SJCRH30 (cell line): ENCODE measurements at regions not wholly inside any gene's neighbourhood (a gene's known extent, or its start where the extent isn't known, plus 50 kb on each side); places are given as distances from the start of the nearest gene placed in this dataset.
A peak's percentile ranks its signal among the peaks of the same experiment; 100 is the strongest.

Experiments used
- DNase-seq, 2 experiments: peaks; one replicate each; pipeline ENCODE4 v3.0.0-alpha.2; 2015 to 2020
- H3K27ac ChIP-seq: fragments of 250-450 bp; sonication (Bioruptor Pico); 2 replicates; pipeline ENCODE4 v1.5.1; 2020; ENCODE audit warnings: mild to moderate bottlenecking, moderate library complexity
- H3K27me3 ChIP-seq: fragments of 250-450 bp; sonication (Bioruptor Pico); 2 replicates; pipeline ENCODE4 v1.5.1; 2020; ENCODE audit warnings: mild to moderate bottlenecking, moderate library complexity
- H3K36me3 ChIP-seq: fragments of 250-450 bp; sonication (Bioruptor Pico); 2 replicates; pipeline ENCODE4 v1.5.1; 2020; ENCODE audit warnings: mild to moderate bottlenecking, moderate library complexity
- H3K4me1 ChIP-seq: fragments of 250-450 bp; sonication (Bioruptor Pico); 2 replicates; pipeline ENCODE4 v1.5.1; 2020; ENCODE audit warnings: mild to moderate bottlenecking, moderate library complexity
- H3K4me3 ChIP-seq: fragments of 250-450 bp; sonication (Bioruptor Pico); 2 replicates; pipeline ENCODE4 v1.5.1; 2020; ENCODE audit warnings: mild to moderate bottlenecking, moderate library complexity
- H3K9me3 ChIP-seq: fragments of 250-450 bp; sonication (Bioruptor Pico); replicated peaks from 2 replicates; pipeline ENCODE4 v1.5.1; 2020; ENCODE audit warnings: mild to moderate bottlenecking, moderate library complexity

DNA sequence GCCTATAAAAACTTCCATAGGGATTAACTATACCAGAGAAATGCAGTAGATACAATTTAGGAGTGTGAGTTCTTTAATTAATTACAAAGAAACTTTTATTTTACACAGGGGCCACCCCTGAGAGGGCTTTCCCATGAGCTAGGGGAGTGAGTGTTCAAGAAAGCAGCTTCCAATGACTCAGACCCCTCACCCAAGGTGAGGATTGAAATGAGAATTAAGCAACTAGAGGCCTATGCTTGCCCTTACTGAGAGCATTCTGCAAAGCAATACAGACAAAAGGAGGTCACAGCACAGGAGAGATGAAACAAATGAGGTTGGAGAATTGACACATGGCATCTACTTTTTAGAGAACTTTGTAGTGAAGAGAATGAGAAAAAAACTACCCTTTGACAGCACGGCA is 301.8 kb downstream of the WDR11 start:
- no peaks in the 10 kb centered on the region; the same call in 1 of the 2 replicates for H3K27me3 ChIP-seq
- no peak for DNase-seq
- H3K9me3 ChIP-seq: 0 out of 2 replicates have a peak, but pooled peaks cover 4% of the 10 kb centered on the region
- no peaks in the 10 kb centered on the region; the same call in 1 of the 2 replicates for H3K4me1 ChIP-seq
- H3K27ac ChIP-seq: no peak overlapping the region
- no peaks in the 10 kb centered on the region for H3K36me3 ChIP-seq
- no peak overlapping the region for H3K4me3 ChIP-seq

DNA sequence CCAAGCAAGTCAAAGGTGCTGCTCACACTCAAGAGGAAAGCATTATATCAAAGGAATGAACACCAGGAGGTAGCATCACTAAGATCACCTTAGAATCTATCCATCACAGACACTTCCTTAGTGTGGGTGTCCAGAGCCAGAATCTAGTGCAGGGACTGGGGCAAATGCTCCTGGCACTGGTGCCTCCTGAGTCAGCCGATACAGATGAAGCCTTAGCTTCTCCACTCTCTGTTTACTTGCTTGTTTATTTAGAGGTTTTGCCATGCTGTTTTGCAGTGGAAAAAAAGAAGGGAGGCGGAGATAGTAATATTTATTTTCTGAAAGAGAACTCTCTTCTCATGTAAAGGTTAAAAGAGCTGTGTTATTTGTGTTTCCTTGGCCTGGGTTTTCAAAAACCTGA is 303.1 kb downstream of the WDR11 start:
- Histone ChIP-seq H3K27ac (no peak overlapping the region), H3K27me3 (no peaks in the 10 kb centered on the region; the same call in 1 of the 2 replicates), H3K4me1 (no peaks in the 10 kb centered on the region; the same call in 1 of the 2 replicates), H3K9me3 (peaks cover 4% of the 10 kb centered on the region; the same call in 1 of the 2 replicates), H3K4me3 (no peak overlapping the region), H3K36me3 (no peaks in the 10 kb centered on the region)
- no peak for DNase-seq

DNA sequence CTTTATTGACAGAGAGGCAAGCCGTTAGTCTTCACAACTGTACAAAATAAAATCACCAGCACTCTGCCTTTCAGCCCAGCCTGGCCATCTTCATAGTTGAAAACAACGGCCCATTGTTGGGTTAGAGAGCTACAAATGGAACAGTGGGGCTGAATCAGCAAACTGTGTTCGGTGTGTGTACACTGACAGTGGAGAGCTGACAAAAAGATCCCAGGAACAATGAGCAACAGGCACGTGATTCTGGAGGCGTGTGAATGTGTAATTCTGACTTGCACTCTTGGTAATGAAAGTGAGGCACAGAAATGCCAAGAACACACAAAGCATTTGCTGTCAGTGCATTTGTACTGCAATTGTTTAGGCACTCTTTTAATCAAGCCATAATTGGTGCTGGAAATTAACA is 303.7 kb downstream of the WDR11 start:
- peaks cover 4% of the 10 kb centered on the region; the same call in 1 of the 2 replicates for H3K9me3 ChIP-seq
- H3K36me3 ChIP-seq: no peaks in the 10 kb centered on the region
- no peaks in the 10 kb centered on the region for H3K27me3 ChIP-seq
- no peaks in the 10 kb centered on the region; the same call in 1 of the 2 replicates for H3K4me1 ChIP-seq
- peak in 1 of 2 experiments; percentile 54 for DNase-seq
- H3K4me3 ChIP-seq: no peak overlapping the region
- H3K27ac ChIP-seq: no peak overlapping the region

DNA sequence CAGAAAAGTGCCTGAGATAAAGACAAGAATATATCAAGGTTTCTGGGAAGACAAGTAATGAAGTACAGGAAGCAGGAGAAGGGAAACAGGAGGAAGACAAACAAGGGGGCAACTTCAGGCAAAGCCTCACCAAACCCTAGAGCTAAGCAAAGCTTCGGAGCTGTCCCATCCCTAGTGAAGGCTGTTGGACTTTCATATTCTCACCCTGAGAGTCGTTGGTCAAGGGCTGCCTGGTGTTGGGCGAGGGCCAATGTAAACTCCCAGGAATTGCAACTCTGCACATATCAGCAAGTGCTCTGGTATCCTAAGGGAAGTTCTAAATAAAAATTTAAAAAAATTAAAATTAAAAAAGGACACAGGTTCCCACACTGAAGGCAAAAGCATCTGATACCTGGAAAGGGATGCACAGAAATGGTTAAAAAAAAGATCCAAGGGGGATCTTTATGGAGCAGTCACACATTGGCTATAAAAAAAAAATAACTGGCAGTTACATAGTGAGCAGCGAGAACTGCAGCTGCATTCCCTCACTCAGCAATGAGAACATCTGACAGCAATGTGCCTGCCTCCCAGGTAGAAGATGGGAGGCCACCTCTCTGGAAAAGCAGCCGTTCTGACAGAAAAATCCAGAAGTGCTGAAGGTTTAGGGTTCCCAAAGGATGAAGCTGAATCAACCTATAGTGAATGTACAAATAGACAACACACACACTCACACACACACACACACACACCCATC is 304.7 kb downstream of the WDR11 start:
- peaks cover 4% of the 10 kb centered on the region; the same call in 1 of the 2 replicates for H3K9me3 ChIP-seq
- H3K36me3 ChIP-seq: no peaks in the 10 kb centered on the region
- no peak overlapping the region for H3K27ac ChIP-seq
- H3K27me3 ChIP-seq: no peaks in the 10 kb centered on the region
- no peaks in the 10 kb centered on the region; the same call in 1 of the 2 replicates for H3K4me1 ChIP-seq
- no peak for DNase-seq
- no peak overlapping the region for H3K4me3 ChIP-seq

DNA sequence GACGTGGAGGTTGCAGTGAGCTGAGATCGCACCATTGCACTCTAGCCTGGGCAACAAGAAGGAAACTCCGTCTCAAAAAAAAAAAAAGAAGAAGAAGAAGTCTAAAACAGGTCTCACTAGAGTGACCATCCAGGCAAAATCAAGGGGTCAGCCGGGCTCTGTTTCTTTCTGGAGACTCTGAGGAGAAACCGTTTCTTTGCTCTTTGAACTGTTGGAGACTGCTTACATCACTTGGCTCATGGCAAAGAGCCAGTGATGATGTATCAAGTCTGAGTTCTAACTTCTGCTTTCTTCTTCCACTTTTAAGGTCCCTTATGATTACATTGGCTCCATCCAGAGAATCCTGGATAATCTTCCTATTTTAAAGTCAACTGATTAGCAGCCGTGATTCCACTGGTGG is 306.8 kb downstream of the WDR11 start:
- Histone ChIP-seq H3K36me3 (no peaks in the 10 kb centered on the region), H3K9me3 (no peaks in the 10 kb centered on the region; the same call in 1 of the 2 replicates), H3K27me3 (no peaks in the 10 kb centered on the region), H3K27ac (no peak overlapping the region), H3K4me1 (no peaks in the 10 kb centered on the region; the same call in 1 of the 2 replicates), H3K4me3 (no peak overlapping the region)
- DNase-seq: peak in 1 of 2 experiments; percentile 27

DNA sequence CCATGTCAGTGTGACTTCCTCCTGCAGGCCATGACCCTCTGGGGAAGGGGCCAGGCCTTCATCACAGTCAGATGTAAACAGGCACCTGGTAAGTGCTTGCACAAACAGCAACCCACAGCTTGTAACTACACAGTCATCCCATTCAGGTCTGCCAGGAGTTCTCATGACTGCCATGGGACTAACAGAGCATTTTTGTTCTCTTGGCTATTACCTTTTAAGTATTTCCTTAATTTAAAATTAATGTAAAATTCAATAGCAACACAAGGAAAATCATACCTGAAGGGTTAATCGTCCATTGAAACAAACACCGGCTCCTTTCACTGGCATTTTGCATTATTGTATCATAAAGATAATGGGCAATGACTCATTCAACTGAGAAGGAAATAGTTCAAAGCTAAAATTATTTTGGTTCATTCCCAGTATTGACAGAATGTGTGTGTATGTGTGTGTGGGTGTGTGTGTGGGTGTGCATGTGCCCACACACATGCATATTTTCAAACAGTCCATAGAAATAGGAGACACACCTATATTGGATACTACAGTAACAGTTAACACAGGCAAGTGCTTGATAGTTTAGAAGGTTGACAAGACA is 307.9 kb downstream of the WDR11 start:
- Histone ChIP-seq H3K27ac (no peak overlapping the region), H3K36me3 (no peaks in the 10 kb centered on the region), H3K27me3 (no peaks in the 10 kb centered on the region), H3K9me3 (peaks cover 7% of the 10 kb centered on the region), H3K4me3 (no peak overlapping the region), H3K4me1 (no peaks in the 10 kb centered on the region; the same call in 1 of the 2 replicates)
- DNase-seq: no peak

DNA sequence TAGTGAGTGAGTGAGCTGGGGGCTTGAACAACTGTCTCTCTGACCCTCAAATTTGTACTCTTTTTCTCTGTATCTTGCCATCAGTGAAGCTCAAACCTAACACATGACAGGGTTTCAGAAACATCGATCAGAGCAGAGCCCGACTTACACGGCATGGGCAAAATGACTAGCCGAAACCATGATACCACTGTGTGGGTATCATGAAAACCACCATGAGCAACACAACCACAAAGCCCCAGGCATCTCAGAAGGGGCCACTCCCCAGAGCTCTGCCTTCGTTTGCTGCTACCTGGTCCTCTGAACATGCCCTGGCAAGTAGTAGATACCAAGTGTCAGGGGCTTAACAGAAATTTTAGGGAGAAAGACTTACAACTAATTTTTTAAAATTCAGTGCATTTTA is 308.5 kb downstream of the WDR11 start:
- Histone ChIP-seq H3K9me3 (peaks cover 10% of the 10 kb centered on the region), H3K4me1 (no peaks in the 10 kb centered on the region; the same call in 1 of the 2 replicates), H3K4me3 (no peak overlapping the region), H3K36me3 (no peaks in the 10 kb centered on the region), H3K27me3 (no peaks in the 10 kb centered on the region), H3K27ac (no peak overlapping the region)
- DNase-seq: no peak

DNA sequence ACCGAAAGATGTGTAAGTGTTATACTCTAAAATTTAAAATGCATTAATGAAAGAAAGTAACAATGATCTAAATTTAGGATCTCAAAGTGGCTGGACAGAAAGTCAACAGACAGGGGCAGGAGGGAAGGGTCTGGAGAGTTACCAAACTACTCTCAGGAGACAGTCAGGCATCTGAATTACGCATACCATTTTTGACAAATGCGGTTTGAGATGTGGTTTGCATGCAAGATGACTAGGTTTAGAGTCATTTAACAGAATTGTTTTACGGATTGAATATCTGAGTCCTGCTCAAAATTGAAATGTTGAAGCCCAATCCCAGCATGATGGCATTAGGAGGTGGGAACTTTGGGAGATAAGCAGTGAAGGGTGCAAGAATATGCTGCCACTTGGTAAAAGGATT is 314.1 kb downstream of the WDR11 start:
- peak in 1 of 2 experiments; percentile 35 for DNase-seq
- H3K4me1 ChIP-seq: peaks cover 7% of the 10 kb centered on the region; the same call in 1 of the 2 replicates
- H3K27ac ChIP-seq: no peak overlapping the region
- H3K4me3 ChIP-seq: no peak overlapping the region
- peaks cover 12% of the 10 kb centered on the region; the same call in 1 of the 2 replicates for H3K9me3 ChIP-seq
- H3K27me3 ChIP-seq: no peaks in the 10 kb centered on the region
- H3K36me3 ChIP-seq: no peaks in the 10 kb centered on the region

DNA sequence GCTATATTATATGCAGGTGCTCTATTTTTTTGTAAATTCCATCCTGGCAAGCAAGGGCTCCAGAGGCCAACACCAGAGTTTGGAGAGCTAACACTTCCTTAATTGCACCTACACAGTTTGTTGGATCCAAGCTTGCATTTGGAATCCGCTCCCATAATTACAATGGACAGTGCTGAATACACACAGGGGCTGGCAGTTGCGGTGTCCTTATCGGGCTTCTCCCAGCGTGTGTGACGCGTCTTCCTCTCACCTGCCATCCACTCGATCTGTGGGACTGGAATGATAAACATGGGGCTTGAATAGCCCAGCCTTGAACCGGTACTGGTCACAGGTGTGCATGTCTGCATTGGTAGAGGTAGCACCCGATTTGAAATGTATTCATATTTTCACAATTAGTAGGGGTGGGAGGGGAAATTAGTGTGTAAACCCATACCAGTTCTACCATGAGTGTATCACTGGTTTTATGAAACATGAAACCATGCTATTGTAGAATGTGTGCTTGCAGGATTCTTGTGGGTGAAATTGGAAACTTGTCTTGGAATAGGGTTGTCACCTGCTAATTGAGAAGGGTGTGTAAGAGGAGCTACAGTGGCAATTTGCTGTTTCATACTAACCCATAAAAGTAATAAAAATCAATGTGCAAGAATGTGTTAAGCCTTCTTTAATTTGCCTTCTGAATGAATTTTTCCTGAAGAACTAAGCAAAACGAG is 316.5 kb downstream of the WDR11 start:
- Histone ChIP-seq H3K4me1 (peaks cover 7% of the 10 kb centered on the region; the same call in 1 of the 2 replicates), H3K27me3 (no peaks in the 10 kb centered on the region), H3K4me3 (no peak overlapping the region), H3K27ac (no peak overlapping the region), H3K9me3 (peaks cover 12% of the 10 kb centered on the region; the same call in 1 of the 2 replicates), H3K36me3 (no peaks in the 10 kb centered on the region)
- DNase-seq: no peak

DNA sequence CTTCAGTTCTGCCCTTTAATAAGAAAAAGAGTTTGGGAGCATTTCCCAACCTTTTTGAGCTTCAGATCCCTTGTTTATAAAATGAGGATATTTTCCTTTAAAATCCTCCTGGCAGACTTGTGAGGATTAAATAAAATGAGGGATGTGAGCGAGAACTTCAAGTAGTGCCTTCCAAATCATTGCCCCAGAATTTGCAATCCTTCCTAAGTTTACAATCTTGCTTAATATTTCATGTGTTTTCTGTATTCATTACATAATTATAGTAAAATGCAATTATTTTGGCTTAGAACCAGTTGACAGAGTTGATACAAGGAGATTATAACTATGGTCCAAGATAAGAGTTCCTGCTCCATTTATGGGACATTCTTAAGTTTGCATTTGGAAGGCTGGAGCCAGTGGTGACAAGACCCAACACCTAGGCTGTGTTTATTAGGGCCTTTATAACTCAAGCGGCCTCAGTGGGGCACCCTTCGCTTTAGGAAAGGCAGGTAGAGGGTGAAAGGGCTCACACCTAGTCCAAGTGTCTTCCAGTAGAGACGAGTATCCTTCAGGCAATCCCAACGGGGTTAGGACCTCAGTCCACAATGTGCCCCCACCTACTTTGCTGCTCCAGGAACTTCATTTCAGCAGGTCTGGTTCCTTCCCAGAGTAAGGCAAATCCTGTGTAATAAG is 317.5 kb downstream of the WDR11 start:
- Histone ChIP-seq H3K27me3 (no peaks in the 10 kb centered on the region), H3K27ac (no peak overlapping the region), H3K4me1 (peaks cover 7% of the 10 kb centered on the region; the same call in 1 of the 2 replicates), H3K36me3 (no peaks in the 10 kb centered on the region), H3K4me3 (no peak overlapping the region), H3K9me3 (peaks cover 9% of the 10 kb centered on the region; the same call in 1 of the 2 replicates)
- no peak for DNase-seq

DNA sequence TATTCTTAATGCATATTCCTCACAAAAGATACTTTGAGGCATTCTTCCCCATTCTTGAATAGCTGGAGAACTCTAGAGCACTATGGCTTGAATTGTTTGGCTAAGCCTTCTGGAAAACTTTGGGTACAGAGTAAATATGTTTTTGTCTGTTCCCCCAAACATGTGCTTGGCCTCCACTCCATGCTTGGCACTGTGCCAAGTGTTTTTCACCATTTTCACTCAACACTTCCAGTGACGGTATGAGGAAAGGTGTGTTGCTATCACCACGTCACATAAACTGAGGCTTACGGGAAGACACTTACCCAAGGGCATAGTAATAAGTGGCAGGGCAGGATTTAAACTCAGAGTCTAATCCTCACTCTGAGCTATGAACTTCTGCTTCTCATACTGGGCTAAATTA is 318.2 kb downstream of the WDR11 start:
- H3K27ac ChIP-seq: no peak overlapping the region
- no peaks in the 10 kb centered on the region for H3K27me3 ChIP-seq
- H3K9me3 ChIP-seq: peaks cover 2% of the 10 kb centered on the region; the same call in 1 of the 2 replicates
- H3K4me3 ChIP-seq: no peak overlapping the region
- peaks cover 7% of the 10 kb centered on the region; the same call in 1 of the 2 replicates for H3K4me1 ChIP-seq
- DNase-seq: no peak
- no peaks in the 10 kb centered on the region for H3K36me3 ChIP-seq

DNA sequence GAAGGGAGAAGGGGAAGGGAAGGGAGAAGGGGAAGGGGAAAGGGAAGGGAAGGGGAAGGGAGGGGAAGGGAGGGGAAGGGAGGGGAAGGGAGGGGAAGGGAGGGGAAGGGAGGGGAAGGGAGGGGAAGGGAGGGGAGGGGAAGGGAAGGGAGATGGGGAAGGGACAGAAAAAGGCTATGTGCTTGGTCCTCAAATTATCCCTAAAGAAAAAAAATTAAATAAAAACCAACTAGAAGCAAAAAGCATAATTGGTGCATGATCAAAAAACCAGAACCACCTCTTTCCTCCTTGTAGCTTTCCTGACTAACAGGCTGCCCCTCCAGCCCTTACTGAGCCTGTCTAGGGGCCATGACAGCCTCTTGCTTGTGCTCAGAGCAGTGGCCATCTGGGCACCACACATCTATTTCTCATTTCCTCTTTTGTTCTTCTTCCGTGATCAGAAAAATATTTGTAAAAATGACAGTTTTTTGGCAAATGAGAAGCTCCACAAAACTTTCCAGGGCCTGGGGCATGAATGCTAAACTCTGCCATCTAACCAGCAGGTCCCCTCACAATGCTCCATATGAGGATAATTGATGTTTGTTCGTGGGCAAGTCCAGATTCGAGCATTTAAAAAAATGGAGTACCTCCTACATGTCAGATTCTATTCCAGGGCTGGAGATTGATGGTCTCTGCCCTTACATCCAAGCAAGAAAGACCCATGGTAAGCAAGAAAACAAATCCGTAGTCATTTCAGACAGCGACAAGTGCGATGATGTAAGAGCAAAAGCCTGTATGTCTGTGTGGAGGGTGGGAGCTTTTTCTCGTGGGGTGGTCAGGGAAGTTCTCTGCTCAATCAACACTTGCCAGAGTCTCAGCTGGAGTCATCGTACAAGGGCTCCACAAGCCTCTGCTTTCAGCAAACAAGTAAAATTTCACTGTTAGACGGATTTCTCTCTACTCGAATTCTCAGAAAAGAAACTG is 320.9 kb downstream of the WDR11 start:
- H3K27ac ChIP-seq: no peak overlapping the region

DNA sequence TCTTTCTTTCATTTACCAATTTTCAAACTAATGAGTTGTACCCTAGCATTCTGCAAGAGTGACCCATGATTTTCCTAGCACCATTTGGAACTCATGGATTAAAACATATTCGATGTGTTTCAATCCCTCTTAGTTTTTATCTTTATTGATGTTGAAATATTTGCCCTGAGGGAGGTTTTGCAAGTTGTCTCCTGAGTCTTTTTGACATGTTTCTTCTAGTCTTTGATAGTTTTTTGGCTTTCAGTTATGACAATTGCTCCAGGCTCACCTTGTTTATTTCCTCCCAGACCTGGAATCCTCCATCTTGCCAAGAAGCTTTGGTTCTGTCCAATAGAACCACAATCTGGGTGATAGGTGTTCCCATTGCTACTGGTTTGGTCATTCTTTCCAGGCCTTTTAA is 327.8 kb downstream of the WDR11 start:
- Histone ChIP-seq H3K4me1 (no peaks in the 10 kb centered on the region), H3K27ac (no peak overlapping the region), H3K27me3 (0 out of 2 replicates have a peak, but pooled peaks cover 2% of the 10 kb centered on the region), H3K9me3 (no peaks in the 10 kb centered on the region), H3K4me3 (no peak overlapping the region), H3K36me3 (no peaks in the 10 kb centered on the region)
- no peak for DNase-seq

More for the DNA sequence above, 320.9 kb downstream of the WDR11 start:
- DNase-seq: no peak
- H3K27me3 ChIP-seq: 0 out of 2 replicates have a peak, but pooled peaks cover 2% of the 10 kb centered on the region
- H3K9me3 ChIP-seq: no peaks in the 10 kb centered on the region
- no peaks in the 10 kb centered on the region for H3K36me3 ChIP-seq
- H3K4me1 ChIP-seq: peaks cover 7% of the 10 kb centered on the region; the same call in 1 of the 2 replicates
- H3K4me3 ChIP-seq: no peak overlapping the region
